Karpas-422 (cell line): ENCODE measurements at regions not wholly inside any gene's neighbourhood (a gene's known extent, or its start where the extent isn't known, plus 50 kb on each side); places are given as distances from the start of the nearest gene placed in this dataset.
A peak's percentile ranks its signal among the peaks of the same experiment; 100 is the strongest.

ENCODE experiments used
- DNase-seq: peaks from one replicate; pipeline ENCODE4 v3.0.0-alpha.2; 2015
- H2AFZ ChIP-seq: fragments of 200-600 bp; sonication (generic); 2 replicates; pipeline ENCODE4 v1.6.1; 2014; ENCODE audit warnings: antibody characterized with exemption, low read length, mixed read lengths
- H3K27ac ChIP-seq: fragments of 200-600 bp; sonication (generic); 2 replicates; pipeline ENCODE4 v1.5.1; 2014; ENCODE audit warnings: mild to moderate bottlenecking, low read length, moderate library complexity
- H3K27me3 ChIP-seq: fragments of 200-600 bp; sonication (generic); 2 replicates; pipeline ENCODE4 v1.6.1; 2014; ENCODE audit warnings: low read length, mixed read lengths
- H3K36me3 ChIP-seq: fragments of 200-600 bp; sonication (generic); 2 replicates; pipeline ENCODE4 v1.6.1; 2014; ENCODE audit warnings: low read length, mixed read lengths; ENCODE audit not compliant: insufficient read depth
- H3K4me1 ChIP-seq: fragments of 200-600 bp; sonication (generic); 2 replicates; pipeline ENCODE4 v1.6.1; 2014; ENCODE audit warnings: mild to moderate bottlenecking, low read length, mixed read lengths
- H3K4me2 ChIP-seq: fragments of 200-600 bp; sonication (generic); 2 replicates; pipeline ENCODE4 v1.6.1; 2014; ENCODE audit warnings: low read length, low read depth, mild to moderate bottlenecking; ENCODE audit not compliant: poor library complexity, severe bottlenecking
- H3K4me3 ChIP-seq: fragments of 200-600 bp; sonication (generic); 2 replicates; pipeline ENCODE4 v1.5.1; 2014; ENCODE audit warnings: mild to moderate bottlenecking, antibody characterized with exemption, low read length, mixed read lengths
- H3K79me2 ChIP-seq: fragments of 200-600 bp; sonication (generic); 2 replicates; pipeline ENCODE4 v1.6.1; 2014; ENCODE audit warnings: mild to moderate bottlenecking, low read length, mixed read lengths
- H3K9ac ChIP-seq: fragments of 200-600 bp; sonication (generic); 2 replicates; pipeline ENCODE4 v1.6.0; 2014; ENCODE audit warnings: low read length
- H3K9me2 ChIP-seq: fragments of 200-600 bp; sonication (generic), shearing (Covaris generic); replicated peaks from 2 replicates; pipeline ENCODE4 v1.6.0; 2014; ENCODE audit warnings: mild to moderate bottlenecking, low read length, moderate library complexity; ENCODE audit not compliant: insufficient read depth
- H3K9me3 ChIP-seq: fragments of 300-700, 200-600 bp; sonication (generic); 2 replicates; pipeline ENCODE4 v1.6.1; 2014; ENCODE audit warnings: low read length, mixed read lengths
- H4K20me1 ChIP-seq: fragments of 200-600 bp; sonication (generic); 2 replicates; pipeline ENCODE4 v1.6.1; 2014; ENCODE audit warnings: mild to moderate bottlenecking, antibody characterized with exemption, low read length, low read depth; ENCODE audit not compliant: insufficient read depth

GRCh38 chr21:14767192-14767852 lies 221.2 kb upstream of the SAMSN1 start:
- Histone ChIP-seq H3K4me2 (no peak overlapping the region), H3K4me3 (no peak overlapping the region), H4K20me1 (no peaks in the 10 kb centered on the region), H3K9me2 (no peaks in the 10 kb centered on the region), H3K79me2 (no peaks in the 10 kb centered on the region), H3K9me3 (no peaks in the 10 kb centered on the region), H3K9ac (no peak overlapping the region), H3K27ac (no peak overlapping the region), H3K27me3 (no peaks in the 10 kb centered on the region), H3K4me1 (peaks cover 21% of the 10 kb centered on the region), H3K36me3 (no peaks in the 10 kb centered on the region), H2AFZ (no peak overlapping the region)
- DNase-seq: no peak

GRCh38 chr21:14766241-14766640 lies 220.1 kb upstream of the SAMSN1 start:
- H2AFZ ChIP-seq: no peak overlapping the region
- no peaks in the 10 kb centered on the region for H4K20me1 ChIP-seq
- no peak overlapping the region for H3K9ac ChIP-seq

GRCh38 chr21:14763695-14764064 lies 217.6 kb upstream of the SAMSN1 start:
- Histone ChIP-seq H3K9me3 (no peaks in the 10 kb centered on the region), H3K4me3 (peak overlapping the region; percentile 35; the same call in 1 of the 2 replicates), H3K9me2 (no peaks in the 10 kb centered on the region), H3K36me3 (no peaks in the 10 kb centered on the region), H3K4me2 (peak overlapping the region; percentile 66), H3K79me2 (no peaks in the 10 kb centered on the region), H3K9ac (peak overlapping the region; percentile 30; the same call in 1 of the 2 replicates), H3K4me1 (peaks cover 31% of the 10 kb centered on the region), H3K27ac (peak overlapping the region; percentile 86), H3K27me3 (no peaks in the 10 kb centered on the region), H2AFZ (peak overlapping the region; percentile 46; the same call in 1 of the 2 replicates), H4K20me1 (no peaks in the 10 kb centered on the region)
- DNase-seq: no peak

More at GRCh38 chr21:14766241-14766640, 220.1 kb upstream of the SAMSN1 start:
- Histone ChIP-seq H3K27me3 (no peaks in the 10 kb centered on the region), H3K79me2 (no peaks in the 10 kb centered on the region), H3K4me2 (no peak overlapping the region), H3K9me3 (no peaks in the 10 kb centered on the region), H3K9me2 (no peaks in the 10 kb centered on the region), H3K4me3 (no peak overlapping the region), H3K4me1 (peaks cover 29% of the 10 kb centered on the region), H3K27ac (no peak overlapping the region), H3K36me3 (no peaks in the 10 kb centered on the region)
- peak; percentile 73 for DNase-seq

- H3K9me2 ChIP-seq: no peaks in the 10 kb centered on the region
- peak; percentile 87 for DNase-seq
- no peaks in the 10 kb centered on the region for H3K9me3 ChIP-seq
- H3K27ac ChIP-seq: peak overlapping the region; percentile 86
- no peaks in the 10 kb centered on the region for H3K79me2 ChIP-seq
- peak overlapping the region; percentile 66 for H3K4me2 ChIP-seq
- no peaks in the 10 kb centered on the region for H3K27me3 ChIP-seq
- peaks cover 31% of the 10 kb centered on the region for H3K4me1 ChIP-seq
- H3K4me3 ChIP-seq: peak overlapping the region; percentile 35; the same call in 1 of the 2 replicates
- no peaks in the 10 kb centered on the region for H3K36me3 ChIP-seq
- peak overlapping the region; percentile 46 for H2AFZ ChIP-seq
- H3K9ac ChIP-seq: peak overlapping the region; percentile 54
- H4K20me1 ChIP-seq: no peaks in the 10 kb centered on the region
Measured at GRCh38 chr21:14762734-14763694, 216.9 kb upstream of the SAMSN1 start.

- 0 out of 2 replicates have a peak overlapping the region, but pooled peaks have one; percentile 46 for H2AFZ ChIP-seq
Measured at GRCh38 chr21:14762327-14762726, 216.2 kb upstream of the SAMSN1 start.

GRCh38 chr21:14759285-14759684 lies 213.2 kb upstream of the SAMSN1 start:
- Histone ChIP-seq H3K9ac (no peak overlapping the region), H3K27ac (no peak overlapping the region), H3K9me2 (no peaks in the 10 kb centered on the region), H3K4me2 (no peak overlapping the region), H3K4me1 (peaks cover 29% of the 10 kb centered on the region), H4K20me1 (no peaks in the 10 kb centered on the region), H3K36me3 (no peaks in the 10 kb centered on the region), H3K79me2 (no peaks in the 10 kb centered on the region), H3K9me3 (no peaks in the 10 kb centered on the region), H3K4me3 (no peak overlapping the region), H2AFZ (no peak overlapping the region), H3K27me3 (no peaks in the 10 kb centered on the region)
- DNase-seq: no peak

More at GRCh38 chr21:14762327-14762726, 216.2 kb upstream of the SAMSN1 start:
- H3K27me3 ChIP-seq: no peaks in the 10 kb centered on the region
- no peaks in the 10 kb centered on the region for H3K9me2 ChIP-seq
- peak overlapping the region; percentile 66 for H3K4me2 ChIP-seq
- H3K4me3 ChIP-seq: peak overlapping the region; percentile 35; the same call in 1 of the 2 replicates
- no peaks in the 10 kb centered on the region for H3K79me2 ChIP-seq
- DNase-seq: no peak
- H3K36me3 ChIP-seq: no peaks in the 10 kb centered on the region
- no peaks in the 10 kb centered on the region for H4K20me1 ChIP-seq
- peak overlapping the region; percentile 54; the same call in 1 of the 2 replicates for H3K9ac ChIP-seq
- peaks cover 31% of the 10 kb centered on the region for H3K4me1 ChIP-seq
- peak overlapping the region; percentile 86 for H3K27ac ChIP-seq
- H3K9me3 ChIP-seq: no peaks in the 10 kb centered on the region

- Histone ChIP-seq H3K4me3 (no peak overlapping the region), H3K4me1 (peaks cover 26% of the 10 kb centered on the region), H3K79me2 (no peaks in the 10 kb centered on the region), H3K4me2 (no peak overlapping the region), H3K36me3 (no peaks in the 10 kb centered on the region), H3K27ac (no peak overlapping the region), H4K20me1 (no peaks in the 10 kb centered on the region), H3K9me2 (no peaks in the 10 kb centered on the region), H3K9me3 (no peaks in the 10 kb centered on the region), H2AFZ (no peak overlapping the region), H3K9ac (no peak overlapping the region), H3K27me3 (no peaks in the 10 kb centered on the region)
- no peak for DNase-seq
Measured at GRCh38 chr21:14758849-14759248, 212.7 kb upstream of the SAMSN1 start.
